ENCODE measurements at regions not wholly inside any gene's neighbourhood (a gene's known extent, or its start where the extent isn't known, plus 50 kb on each side); places are given as distances from the start of the nearest gene placed in this dataset.

- no peak overlapping the region for H3K4me3 ChIP-seq (ENCODE audit: low read depth, low read length)
- TF ChIP-seq CTCF (IDR thresholded peaks at IDR 0.05; ENCODE audit: borderline replicate concordance, insufficient read depth, low read depth, low read length), result no peak
Measured at GRCh38 chr13:62997038-62997599, 1581.5 kb upstream of the PCDH20 start.

GRCh38 chr13:62973804-62974203 is 1558.2 kb upstream of the PCDH20 start:
- no peak overlapping the region for H3K4me3 ChIP-seq (ENCODE audit: low read depth, low read length)
- no peak for TF ChIP-seq CTCF (IDR thresholded peaks at IDR 0.05; ENCODE audit: borderline replicate concordance, insufficient read depth, low read depth, low read length)

GRCh38 chr13:62964522-62964921 is 1548.9 kb upstream of the PCDH20 start:
- H3K4me3 ChIP-seq (ENCODE audit: low read depth, low read length), result no peak overlapping the region
- no peak for TF ChIP-seq CTCF (IDR thresholded peaks at IDR 0.05; ENCODE audit: borderline replicate concordance, insufficient read depth, low read depth, low read length)

GRCh38 chr13:62960723-62961122 is 1545.1 kb upstream of the PCDH20 start:
- no peak for TF ChIP-seq CTCF (IDR thresholded peaks at IDR 0.05; ENCODE audit: borderline replicate concordance, insufficient read depth, low read depth, low read length)

GRCh38 chr13:62933809-62934208 is 1518.2 kb upstream of the PCDH20 start:
- TF ChIP-seq CTCF (IDR thresholded peaks at IDR 0.05; ENCODE audit: borderline replicate concordance, insufficient read depth, low read depth, low read length), result no peak
- no peak overlapping the region for H3K4me3 ChIP-seq (ENCODE audit: low read depth, low read length)

More at GRCh38 chr13:62960723-62961122, 1545.1 kb upstream of the PCDH20 start:
- no peak overlapping the region for H3K4me3 ChIP-seq (ENCODE audit: low read depth, low read length)

GRCh38 chr13:62932256-62932883 is 1516.7 kb upstream of the PCDH20 start:
- no peak for TF ChIP-seq CTCF (IDR thresholded peaks at IDR 0.05; ENCODE audit: borderline replicate concordance, insufficient read depth, low read depth, low read length)
- no peak overlapping the region for H3K4me3 ChIP-seq (ENCODE audit: low read depth, low read length)

GRCh38 chr13:62931853-62932252 is 1516.2 kb upstream of the PCDH20 start:
- no peak for TF ChIP-seq CTCF (IDR thresholded peaks at IDR 0.05; ENCODE audit: borderline replicate concordance, insufficient read depth, low read depth, low read length)
- no peak overlapping the region for H3K4me3 ChIP-seq (ENCODE audit: low read depth, low read length)
